WI38 (cell line): ENCODE measurements at regions not wholly inside any gene's neighbourhood (a gene's known extent, or its start where the extent isn't known, plus 50 kb on each side); places are given as distances from the start of the nearest gene placed in this dataset.

ENCODE experiments used
- H3K4me3 ChIP-seq: 2 replicates; pipeline ENCODE4 v1.5.1; 2011; ENCODE audit warnings: low read depth, mild to moderate bottlenecking, control low read depth, low read length
- CTCF ChIP-seq: IDR thresholded peaks from 2 replicates; pipeline ENCODE4 v1.5.1; 2012; ENCODE audit warnings: low read depth, mild to moderate bottlenecking, control low read depth, low read length

DNA sequence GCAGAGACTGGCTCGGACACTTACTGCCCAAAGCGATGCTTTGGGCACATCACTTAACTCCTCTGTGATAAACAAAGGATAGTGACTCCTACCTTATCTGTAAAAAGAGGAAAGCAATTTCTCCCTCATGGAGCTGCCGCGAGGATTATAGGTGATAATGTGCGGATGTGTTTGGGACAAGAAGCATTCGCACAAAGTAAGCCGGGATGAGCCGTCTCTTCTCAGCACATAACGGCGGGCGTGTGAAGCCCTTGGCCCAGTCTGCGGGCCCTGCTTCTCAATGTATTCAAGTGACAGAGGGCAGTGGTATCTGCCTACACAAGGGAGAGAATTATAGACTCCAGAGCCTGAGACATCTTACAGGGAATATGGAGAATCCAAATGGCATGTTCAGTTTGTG, 550.3 kb upstream of the CPEB2 start:
- TF ChIP-seq CTCF, result no peak

DNA sequence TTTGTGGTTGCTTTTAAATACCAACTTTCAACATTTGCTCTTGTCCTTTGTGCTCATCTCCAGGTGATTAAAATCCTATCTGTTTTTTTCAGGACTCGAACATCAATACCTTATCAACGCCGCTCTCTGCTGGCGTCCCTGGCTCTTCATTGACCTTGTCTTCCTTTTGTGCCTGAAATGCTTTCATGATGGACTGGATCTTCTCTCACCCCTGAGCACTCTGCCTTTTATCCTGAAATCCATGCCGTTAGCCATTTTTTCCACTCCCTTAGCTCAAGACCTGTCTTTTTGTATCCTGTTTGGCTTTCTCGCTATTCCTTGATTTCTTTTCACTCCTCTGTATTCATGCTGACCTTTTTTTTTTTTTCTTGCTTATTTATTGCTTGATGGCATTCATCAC, 549.5 kb upstream of the CPEB2 start:
- H3K4me3 ChIP-seq, result no peak overlapping the region
- no peak for TF ChIP-seq CTCF

More for the DNA sequence above, 550.3 kb upstream of the CPEB2 start:
- no peak overlapping the region for H3K4me3 ChIP-seq

DNA sequence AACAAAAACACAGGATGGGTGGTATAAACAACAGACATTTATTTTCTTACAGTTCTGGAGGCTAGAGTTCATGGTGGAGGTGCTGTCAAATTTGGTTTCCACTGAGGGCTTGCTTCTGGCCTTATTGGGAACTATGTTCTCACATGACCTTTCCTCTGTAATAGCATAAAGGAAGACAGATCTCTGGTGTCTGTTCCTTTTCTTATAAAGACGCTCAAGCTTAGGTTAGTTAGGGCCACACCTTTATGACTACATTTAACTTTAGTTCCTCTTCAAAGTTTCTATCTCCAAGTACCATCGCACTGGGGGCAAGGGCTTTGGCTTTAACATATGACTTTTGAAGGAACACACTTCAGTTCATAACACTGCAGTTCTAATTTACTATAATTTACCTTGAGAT, 543.8 kb upstream of the CPEB2 start:
- no peak for TF ChIP-seq CTCF
- no peak overlapping the region for H3K4me3 ChIP-seq

DNA sequence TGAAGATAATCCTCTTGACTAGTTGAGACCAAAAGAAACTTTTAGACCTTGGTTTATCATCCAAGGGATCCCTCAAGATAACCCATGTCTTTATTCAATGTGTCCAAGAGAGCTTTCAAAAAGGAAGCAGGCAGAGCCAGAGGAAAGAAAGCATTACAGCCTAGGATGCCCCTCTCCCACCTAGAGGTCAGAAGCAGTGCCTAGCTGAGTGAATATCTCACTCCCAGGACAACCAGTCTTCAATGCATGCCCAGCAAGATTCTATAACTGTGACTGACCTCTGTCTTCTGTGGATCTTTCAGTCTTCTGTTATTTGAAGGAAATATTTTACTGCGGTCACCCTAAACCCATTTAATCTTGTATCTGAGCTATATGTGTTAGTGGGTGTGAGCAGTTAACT, 537.2 kb upstream of the CPEB2 start:
- TF ChIP-seq CTCF, result no peak
- H3K4me3 ChIP-seq, result no peak overlapping the region

DNA sequence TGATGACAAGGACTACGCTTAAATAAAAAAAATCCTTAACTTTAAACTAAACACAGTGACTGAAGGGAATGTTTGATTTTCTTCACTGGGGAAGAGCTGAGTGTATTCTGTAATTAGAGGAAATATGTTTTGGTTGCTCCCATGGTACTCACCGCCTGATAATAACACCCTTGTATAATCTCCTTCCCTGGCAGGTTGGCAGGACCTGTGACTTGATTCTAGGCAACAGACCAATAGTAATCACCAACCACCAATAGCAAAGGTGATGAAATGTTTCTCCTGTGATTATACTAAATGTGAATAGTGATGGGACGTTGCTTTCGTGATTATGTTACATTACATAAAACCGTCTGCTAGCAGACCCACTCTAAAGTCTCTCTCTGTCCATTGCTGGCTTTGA, 536.8 kb upstream of the CPEB2 start:
- TF ChIP-seq CTCF, result no peak
- no peak overlapping the region for H3K4me3 ChIP-seq

DNA sequence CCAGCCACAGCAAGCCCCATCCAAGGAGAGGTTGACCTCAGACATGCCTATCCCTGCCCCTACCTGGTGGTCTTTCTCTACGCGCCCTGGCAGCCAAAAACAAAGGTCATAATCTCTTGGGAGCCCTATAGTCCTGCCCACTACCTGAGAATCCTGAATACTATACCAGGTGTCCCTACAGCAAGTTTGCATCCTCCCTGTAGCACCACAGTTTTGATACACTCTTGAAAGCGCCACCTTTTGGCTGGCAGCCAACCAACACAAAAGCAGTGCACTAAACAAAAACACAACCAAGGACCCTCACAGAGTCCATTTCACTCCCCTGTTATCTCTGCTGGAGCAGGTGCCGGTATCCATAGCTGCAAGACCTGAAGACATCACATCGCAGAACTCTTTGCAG, 523.8 kb upstream of the CPEB2 start:
- no peak overlapping the region for H3K4me3 ChIP-seq
- TF ChIP-seq CTCF, result no peak

- no peak overlapping the region for H3K4me3 ChIP-seq
- TF ChIP-seq CTCF, result no peak
These were observed 505.9 kb upstream of the CPEB2 start for GRCh38 chr4:14496408-14496807.

- TF ChIP-seq CTCF, result no peak
- no peak overlapping the region for H3K4me3 ChIP-seq
These were observed 505.3 kb upstream of the CPEB2 start for GRCh38 chr4:14496969-14497368.
